ENCODE measurements at regions not wholly inside any gene's neighbourhood (a gene's known extent, or its start where the extent isn't known, plus 50 kb on each side); places are given as distances from the start of the nearest gene placed in this dataset.

DNA sequence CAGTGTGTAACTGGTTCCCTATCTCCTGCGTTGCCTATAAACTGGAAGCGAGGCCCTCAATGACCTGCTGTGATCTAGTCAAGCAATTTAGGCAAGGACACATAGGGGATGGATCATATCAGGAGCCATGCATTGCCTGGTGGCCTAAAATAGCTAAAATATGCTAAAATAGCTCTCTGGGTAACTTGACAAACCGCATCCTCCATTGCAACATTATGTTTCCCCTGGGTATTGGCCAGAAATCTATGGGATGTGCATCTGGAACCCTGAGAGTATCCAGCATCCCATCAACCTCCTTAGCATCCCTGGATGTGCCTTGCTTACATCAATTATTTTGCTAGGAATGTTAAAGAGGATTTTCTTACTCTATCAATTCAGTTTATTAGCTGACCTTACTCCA, 91.7 kb upstream of the ADCY1 start:
- ATAC-seq: no peak
- no peak for TF ChIP-seq ZFP30 (CRISPR knock-in tag; IDR thresholded peaks at IDR 0.05)
- no peak for TF ChIP-seq GLIS3 (CRISPR knock-in tag; IDR thresholded peaks at IDR 0.05)
- no peak for TF ChIP-seq SNAI2 (CRISPR knock-in tag; IDR thresholded peaks at IDR 0.05)
- TF ChIP-seq, protein P1, sequence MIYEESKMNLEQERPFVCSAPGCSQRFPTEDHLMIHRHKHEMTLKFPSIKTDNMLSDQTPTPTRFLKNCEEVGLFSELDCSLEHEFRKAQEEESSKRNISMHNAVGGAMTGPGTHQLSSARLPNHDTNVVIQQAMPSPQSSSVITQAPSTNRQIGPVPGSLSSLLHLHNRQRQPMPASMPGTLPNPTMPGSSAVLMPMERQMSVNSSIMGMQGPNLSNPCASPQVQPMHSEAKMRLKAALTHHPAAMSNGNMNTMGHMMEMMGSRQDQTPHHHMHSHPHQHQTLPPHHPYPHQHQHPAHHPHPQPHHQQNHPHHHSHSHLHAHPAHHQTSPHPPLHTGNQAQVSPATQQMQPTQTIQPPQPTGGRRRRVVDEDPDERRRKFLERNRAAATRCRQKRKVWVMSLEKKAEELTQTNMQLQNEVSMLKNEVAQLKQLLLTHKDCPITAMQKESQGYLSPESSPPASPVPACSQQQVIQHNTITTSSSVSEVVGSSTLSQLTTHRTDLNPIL (CRISPR knock-in tag; IDR thresholded peaks at IDR 0.05; ENCODE audit: low read depth): no peak

DNA sequence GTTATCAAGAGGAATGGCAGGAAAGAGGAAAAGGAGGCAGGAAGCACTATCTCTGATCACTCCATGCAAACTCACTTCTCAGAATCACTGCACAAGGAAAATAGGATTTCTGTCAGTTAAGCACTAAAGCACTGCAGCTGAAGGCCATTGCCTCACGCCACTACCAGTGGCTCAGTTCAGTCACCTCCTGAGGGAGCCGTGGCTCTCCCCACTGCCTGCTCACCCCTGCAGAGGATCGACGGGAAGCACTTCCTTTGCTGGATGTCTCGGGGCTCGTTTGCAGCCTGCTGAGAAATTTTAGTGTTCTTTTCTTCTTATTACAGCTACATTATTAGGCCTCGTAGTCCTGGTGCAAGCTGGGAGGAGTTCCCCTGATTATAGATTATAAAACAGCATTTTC, 90.1 kb upstream of the ADCY1 start:
- no peak for TF ChIP-seq ZFP30 (CRISPR knock-in tag; IDR thresholded peaks at IDR 0.05)
- no peak for TF ChIP-seq ZNF70 (CRISPR knock-in tag; IDR thresholded peaks at IDR 0.05)
- no peak for TF ChIP-seq TCF4 (CRISPR knock-in tag; IDR thresholded peaks at IDR 0.05; ENCODE audit: borderline replicate concordance)
- no peak for TF ChIP-seq GLIS3 (CRISPR knock-in tag; IDR thresholded peaks at IDR 0.05)
- TF ChIP-seq, protein P2, sequence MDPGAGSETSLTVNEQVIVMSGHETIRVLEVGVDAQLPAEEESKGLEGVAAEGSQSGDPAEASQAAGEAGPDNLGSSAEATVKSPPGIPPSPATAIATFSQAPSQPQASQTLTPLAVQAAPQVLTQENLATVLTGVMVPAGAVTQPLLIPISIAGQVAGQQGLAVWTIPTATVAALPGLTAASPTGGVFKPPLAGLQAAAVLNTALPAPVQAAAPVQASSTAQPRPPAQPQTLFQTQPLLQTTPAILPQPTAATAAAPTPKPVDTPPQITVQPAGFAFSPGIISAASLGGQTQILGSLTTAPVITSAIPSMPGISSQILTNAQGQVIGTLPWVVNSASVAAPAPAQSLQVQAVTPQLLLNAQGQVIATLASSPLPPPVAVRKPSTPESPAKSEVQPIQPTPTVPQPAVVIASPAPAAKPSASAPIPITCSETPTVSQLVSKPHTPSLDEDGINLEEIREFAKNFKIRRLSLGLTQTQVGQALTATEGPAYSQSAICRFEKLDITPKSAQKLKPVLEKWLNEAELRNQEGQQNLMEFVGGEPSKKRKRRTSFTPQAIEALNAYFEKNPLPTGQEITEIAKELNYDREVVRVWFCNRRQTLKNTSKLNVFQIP (CRISPR knock-in tag; IDR thresholded peaks at IDR 0.05; ENCODE audit: borderline replicate concordance, low read depth): no peak
- TF ChIP-seq ARNTL (CRISPR knock-in tag; IDR thresholded peaks at IDR 0.05; ENCODE audit: borderline replicate concordance, low read depth): no peak
- no peak for TF ChIP-seq ISL1 (CRISPR knock-in tag; IDR thresholded peaks at IDR 0.05)
- TF ChIP-seq, protein P3, sequence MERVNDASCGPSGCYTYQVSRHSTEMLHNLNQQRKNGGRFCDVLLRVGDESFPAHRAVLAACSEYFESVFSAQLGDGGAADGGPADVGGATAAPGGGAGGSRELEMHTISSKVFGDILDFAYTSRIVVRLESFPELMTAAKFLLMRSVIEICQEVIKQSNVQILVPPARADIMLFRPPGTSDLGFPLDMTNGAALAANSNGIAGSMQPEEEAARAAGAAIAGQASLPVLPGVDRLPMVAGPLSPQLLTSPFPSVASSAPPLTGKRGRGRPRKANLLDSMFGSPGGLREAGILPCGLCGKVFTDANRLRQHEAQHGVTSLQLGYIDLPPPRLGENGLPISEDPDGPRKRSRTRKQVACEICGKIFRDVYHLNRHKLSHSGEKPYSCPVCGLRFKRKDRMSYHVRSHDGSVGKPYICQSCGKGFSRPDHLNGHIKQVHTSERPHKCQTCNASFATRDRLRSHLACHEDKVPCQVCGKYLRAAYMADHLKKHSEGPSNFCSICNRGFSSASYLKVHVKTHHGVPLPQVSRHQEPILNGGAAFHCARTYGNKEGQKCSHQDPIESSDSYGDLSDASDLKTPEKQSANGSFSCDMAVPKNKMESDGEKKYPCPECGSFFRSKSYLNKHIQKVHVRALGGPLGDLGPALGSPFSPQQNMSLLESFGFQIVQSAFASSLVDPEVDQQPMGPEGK (CRISPR knock-in tag; IDR thresholded peaks at IDR 0.05; ENCODE audit: borderline replicate concordance): no peak
- TF ChIP-seq, protein P1 (CRISPR knock-in tag; IDR thresholded peaks at IDR 0.05; ENCODE audit: low read depth): no peak
- no peak for TF ChIP-seq OSR1 (CRISPR knock-in tag; IDR thresholded peaks at IDR 0.05)
- ATAC-seq: no peak

DNA sequence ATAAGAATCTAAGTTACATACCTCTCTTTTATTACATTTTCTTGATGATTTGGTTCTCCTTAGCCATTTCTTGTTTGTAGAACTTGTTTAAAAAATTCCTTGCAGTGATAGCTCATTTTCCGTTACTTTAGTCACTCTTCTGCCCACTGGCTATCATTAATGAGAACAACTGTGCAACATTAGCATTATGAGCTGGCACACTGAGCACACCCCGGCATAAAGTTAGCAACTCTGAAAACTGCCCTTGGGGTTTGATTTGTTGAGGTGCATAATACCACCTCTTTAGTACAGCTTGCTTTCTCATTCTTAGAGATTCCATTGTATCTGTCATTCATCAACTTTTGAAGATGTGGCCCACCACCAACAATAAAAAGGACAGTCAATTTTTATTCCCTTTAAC, 87.6 kb upstream of the ADCY1 start:
- ATAC-seq: no peak
- TF ChIP-seq, protein P1 (CRISPR knock-in tag; IDR thresholded peaks at IDR 0.05; ENCODE audit: low read depth): no peak
- TF ChIP-seq, protein P3 (CRISPR knock-in tag; IDR thresholded peaks at IDR 0.05; ENCODE audit: borderline replicate concordance): no peak
- TF ChIP-seq BACH2 (CRISPR knock-in tag; IDR thresholded peaks at IDR 0.05; ENCODE audit: borderline replicate concordance) (no peak), ISL1 (CRISPR knock-in tag; IDR thresholded peaks at IDR 0.05) (no peak), ESRRG (CRISPR knock-in tag; IDR thresholded peaks at IDR 0.05) (no peak), ZNF8 (CRISPR knock-in tag; IDR thresholded peaks at IDR 0.05) (no peak), SNAI2 (CRISPR knock-in tag; IDR thresholded peaks at IDR 0.05) (no peak), TCF4 (CRISPR knock-in tag; IDR thresholded peaks at IDR 0.05; ENCODE audit: borderline replicate concordance) (no peak), TOX (CRISPR knock-in tag; IDR thresholded peaks at IDR 0.05; ENCODE audit: borderline replicate concordance) (no peak), ZFP30 (CRISPR knock-in tag; IDR thresholded peaks at IDR 0.05) (no peak), ZC3H10 (CRISPR knock-in tag; IDR thresholded peaks at IDR 0.05) (no peak)
- TF ChIP-seq, protein P2 (CRISPR knock-in tag; IDR thresholded peaks at IDR 0.05; ENCODE audit: borderline replicate concordance, low read depth): no peak
- TF ChIP-seq, protein P4, sequence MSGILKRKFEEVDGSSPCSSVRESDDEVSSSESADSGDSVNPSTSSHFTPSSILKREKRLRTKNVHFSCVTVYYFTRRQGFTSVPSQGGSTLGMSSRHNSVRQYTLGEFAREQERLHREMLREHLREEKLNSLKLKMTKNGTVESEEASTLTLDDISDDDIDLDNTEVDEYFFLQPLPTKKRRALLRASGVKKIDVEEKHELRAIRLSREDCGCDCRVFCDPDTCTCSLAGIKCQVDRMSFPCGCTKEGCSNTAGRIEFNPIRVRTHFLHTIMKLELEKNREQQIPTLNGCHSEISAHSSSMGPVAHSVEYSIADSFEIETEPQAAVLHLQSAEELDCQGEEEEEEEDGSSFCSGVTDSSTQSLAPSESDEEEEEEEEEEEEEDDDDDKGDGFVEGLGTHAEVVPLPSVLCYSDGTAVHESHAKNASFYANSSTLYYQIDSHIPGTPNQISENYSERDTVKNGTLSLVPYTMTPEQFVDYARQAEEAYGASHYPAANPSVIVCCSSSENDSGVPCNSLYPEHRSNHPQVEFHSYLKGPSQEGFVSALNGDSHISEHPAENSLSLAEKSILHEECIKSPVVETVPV (CRISPR knock-in tag; IDR thresholded peaks at IDR 0.05): no peak
- TF ChIP-seq, protein P5, sequence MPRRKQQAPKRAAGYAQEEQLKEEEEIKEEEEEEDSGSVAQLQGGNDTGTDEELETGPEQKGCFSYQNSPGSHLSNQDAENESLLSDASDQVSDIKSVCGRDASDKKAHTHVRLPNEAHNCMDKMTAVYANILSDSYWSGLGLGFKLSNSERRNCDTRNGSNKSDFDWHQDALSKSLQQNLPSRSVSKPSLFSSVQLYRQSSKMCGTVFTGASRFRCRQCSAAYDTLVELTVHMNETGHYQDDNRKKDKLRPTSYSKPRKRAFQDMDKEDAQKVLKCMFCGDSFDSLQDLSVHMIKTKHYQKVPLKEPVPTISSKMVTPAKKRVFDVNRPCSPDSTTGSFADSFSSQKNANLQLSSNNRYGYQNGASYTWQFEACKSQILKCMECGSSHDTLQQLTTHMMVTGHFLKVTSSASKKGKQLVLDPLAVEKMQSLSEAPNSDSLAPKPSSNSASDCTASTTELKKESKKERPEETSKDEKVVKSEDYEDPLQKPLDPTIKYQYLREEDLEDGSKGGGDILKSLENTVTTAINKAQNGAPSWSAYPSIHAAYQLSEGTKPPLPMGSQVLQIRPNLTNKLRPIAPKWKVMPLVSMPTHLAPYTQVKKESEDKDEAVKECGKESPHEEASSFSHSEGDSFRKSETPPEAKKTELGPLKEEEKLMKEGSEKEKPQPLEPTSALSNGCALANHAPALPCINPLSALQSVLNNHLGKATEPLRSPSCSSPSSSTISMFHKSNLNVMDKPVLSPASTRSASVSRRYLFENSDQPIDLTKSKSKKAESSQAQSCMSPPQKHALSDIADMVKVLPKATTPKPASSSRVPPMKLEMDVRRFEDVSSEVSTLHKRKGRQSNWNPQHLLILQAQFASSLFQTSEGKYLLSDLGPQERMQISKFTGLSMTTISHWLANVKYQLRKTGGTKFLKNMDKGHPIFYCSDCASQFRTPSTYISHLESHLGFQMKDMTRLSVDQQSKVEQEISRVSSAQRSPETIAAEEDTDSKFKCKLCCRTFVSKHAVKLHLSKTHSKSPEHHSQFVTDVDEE (CRISPR knock-in tag; IDR thresholded peaks at IDR 0.05): no peak

All from SK-N-SH treated with all-trans-retinoic acid at 6 μM for 48 hours (cell line).